ENCODE measurements at regions not wholly inside any gene's neighbourhood (a gene's known extent, or its start where the extent isn't known, plus 50 kb on each side); places are given as distances from the start of the nearest gene placed in this dataset.
"Not testable (repeated sequence)": the region's sequence is repeated elsewhere in the genome, so short reads cannot be mapped to it uniquely, and the experiment has no call there.

- DNase-seq = no peak
Measured at GRCh38 chr20:48398506-48399449, 429.0 kb downstream of the PREX1 start.

- not testable (repeated sequence) for DNase-seq
Measured at GRCh38 chr20:48396981-48397861, 430.6 kb downstream of the PREX1 start.

- DNase-seq = no peak
Measured at GRCh38 chr20:48395816-48396546, 431.8 kb downstream of the PREX1 start.

GRCh38 chr20:48394415-48395081, 433.3 kb downstream of the PREX1 start:
- no peak for DNase-seq

- no peak for DNase-seq
Measured at GRCh38 chr20:48393737-48394314, 434.0 kb downstream of the PREX1 start.

GRCh38 chr20:48393311-48393685, 434.5 kb downstream of the PREX1 start:
- no peak for DNase-seq

- DNase-seq = no peak
Measured at GRCh38 chr20:48392407-48393310, 435.1 kb downstream of the PREX1 start.

GRCh38 chr20:48390981-48391380, 436.8 kb downstream of the PREX1 start:
- no peak for DNase-seq

- DNase-seq = no peak
Measured at GRCh38 chr20:48387675-48388074, 440.1 kb downstream of the PREX1 start.

- no peak for DNase-seq
Measured at GRCh38 chr20:48385527-48385926, 442.3 kb downstream of the PREX1 start.

GRCh38 chr20:48385114-48385513, 442.7 kb downstream of the PREX1 start:
- DNase-seq = no peak

- no peak for DNase-seq
Measured at GRCh38 chr20:48384147-48384818, 443.5 kb downstream of the PREX1 start.

GRCh38 chr20:48383252-48383651, 444.5 kb downstream of the PREX1 start:
- DNase-seq = no peak

GRCh38 chr20:48382304-48382703, 445.5 kb downstream of the PREX1 start:
- no peak for DNase-seq

GRCh38 chr20:48381353-48382120, 446.3 kb downstream of the PREX1 start:
- DNase-seq = no peak

- DNase-seq = no peak
Measured at GRCh38 chr20:48380661-48381060, 447.1 kb downstream of the PREX1 start.

- no peak for DNase-seq
Measured at GRCh38 chr20:48378976-48379675, 448.7 kb downstream of the PREX1 start.

- DNase-seq = no peak
Measured at GRCh38 chr20:48377940-48378339, 449.9 kb downstream of the PREX1 start.

GRCh38 chr20:48375804-48376203, 452.0 kb downstream of the PREX1 start:
- no peak for DNase-seq
